ENCODE measurements at regions not wholly inside any gene's neighbourhood (a gene's known extent, or its start where the extent isn't known, plus 50 kb on each side); places are given as distances from the start of the nearest gene placed in this dataset.
"Not testable (repeated sequence)": the region's sequence is repeated elsewhere in the genome, so short reads cannot be mapped to it uniquely, and the experiment has no call there.

GRCh38 chrX:56429581-56429980, 133.8 kb upstream of the UBQLN2 start:
- H3K4me1 ChIP-seq (ENCODE audit: insufficient read depth, poor library complexity, severe bottlenecking): no peaks in the 10 kb centered on the region
- DNase-seq (ENCODE audit: low spot score): no peak
- H3K9me3 ChIP-seq (ENCODE audit: severe bottlenecking): no peaks in the 10 kb centered on the region
- no peak overlapping the region for H3K27ac ChIP-seq (ENCODE audit: poor library complexity, severe bottlenecking)
- TF ChIP-seq, protein P1, sequence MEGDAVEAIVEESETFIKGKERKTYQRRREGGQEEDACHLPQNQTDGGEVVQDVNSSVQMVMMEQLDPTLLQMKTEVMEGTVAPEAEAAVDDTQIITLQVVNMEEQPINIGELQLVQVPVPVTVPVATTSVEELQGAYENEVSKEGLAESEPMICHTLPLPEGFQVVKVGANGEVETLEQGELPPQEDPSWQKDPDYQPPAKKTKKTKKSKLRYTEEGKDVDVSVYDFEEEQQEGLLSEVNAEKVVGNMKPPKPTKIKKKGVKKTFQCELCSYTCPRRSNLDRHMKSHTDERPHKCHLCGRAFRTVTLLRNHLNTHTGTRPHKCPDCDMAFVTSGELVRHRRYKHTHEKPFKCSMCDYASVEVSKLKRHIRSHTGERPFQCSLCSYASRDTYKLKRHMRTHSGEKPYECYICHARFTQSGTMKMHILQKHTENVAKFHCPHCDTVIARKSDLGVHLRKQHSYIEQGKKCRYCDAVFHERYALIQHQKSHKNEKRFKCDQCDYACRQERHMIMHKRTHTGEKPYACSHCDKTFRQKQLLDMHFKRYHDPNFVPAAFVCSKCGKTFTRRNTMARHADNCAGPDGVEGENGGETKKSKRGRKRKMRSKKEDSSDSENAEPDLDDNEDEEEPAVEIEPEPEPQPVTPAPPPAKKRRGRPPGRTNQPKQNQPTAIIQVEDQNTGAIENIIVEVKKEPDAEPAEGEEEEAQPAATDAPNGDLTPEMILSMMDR (IDR thresholded peaks at IDR 0.05; ENCODE audit: poor library complexity, severe bottlenecking): no peak
- H3K36me3 ChIP-seq (ENCODE audit: low read depth): no peaks in the 10 kb centered on the region
- H3K4me3 ChIP-seq (ENCODE audit: severe bottlenecking): no peak overlapping the region
- ATAC-seq (ENCODE audit: low read depth): no peak
- H3K27me3 ChIP-seq (ENCODE audit: insufficient read depth, poor library complexity, severe bottlenecking): no peaks in the 10 kb centered on the region

GRCh38 chrX:56451981-56452380, 111.4 kb upstream of the UBQLN2 start:
- not testable (repeated sequence) for H3K9me3 ChIP-seq (ENCODE audit: severe bottlenecking); H3K27ac ChIP-seq (ENCODE audit: poor library complexity, severe bottlenecking); ATAC-seq (ENCODE audit: low read depth); H3K4me1 ChIP-seq (ENCODE audit: insufficient read depth, poor library complexity, severe bottlenecking); H3K36me3 ChIP-seq (ENCODE audit: low read depth); H3K27me3 ChIP-seq (ENCODE audit: insufficient read depth, poor library complexity, severe bottlenecking); DNase-seq (ENCODE audit: low spot score); H3K4me3 ChIP-seq (ENCODE audit: severe bottlenecking)

GRCh38 chrX:56462389-56462788, 101.0 kb upstream of the UBQLN2 start:
- Histone ChIP-seq H3K4me1 (ENCODE audit: insufficient read depth, poor library complexity, severe bottlenecking) (no peaks in the 10 kb centered on the region), H3K27ac (ENCODE audit: poor library complexity, severe bottlenecking) (no peak overlapping the region), H3K9me3 (ENCODE audit: severe bottlenecking) (no peaks in the 10 kb centered on the region), H3K4me3 (ENCODE audit: severe bottlenecking) (no peak overlapping the region), H3K27me3 (ENCODE audit: insufficient read depth, poor library complexity, severe bottlenecking) (no peaks in the 10 kb centered on the region), H3K36me3 (ENCODE audit: low read depth) (no peaks in the 10 kb centered on the region)
- DNase-seq (ENCODE audit: low spot score): no peak
- TF ChIP-seq, protein P1 (IDR thresholded peaks at IDR 0.05; ENCODE audit: poor library complexity, severe bottlenecking): no peak
- ATAC-seq (ENCODE audit: low read depth): no peak

DNA sequence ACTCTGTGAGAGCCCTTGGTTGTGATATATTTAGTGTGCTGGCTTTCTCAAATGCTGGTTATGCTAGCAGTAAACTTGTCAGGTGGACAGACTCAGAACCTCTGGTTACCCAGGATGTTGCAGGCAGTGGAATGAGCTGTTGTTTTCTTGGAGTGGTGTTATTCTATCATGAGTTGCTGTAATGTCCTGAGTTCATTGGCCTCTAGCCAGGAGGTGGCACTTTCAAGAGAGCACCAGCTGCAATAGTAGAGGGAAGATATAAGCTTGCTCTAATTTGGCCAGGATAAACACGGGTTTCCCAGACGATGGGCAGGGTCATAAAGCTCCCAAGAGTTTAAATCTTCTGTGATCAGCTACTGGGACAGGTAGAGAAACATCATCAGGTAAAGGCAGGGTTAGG, 95.0 kb upstream of the UBQLN2 start:
- H3K27me3 ChIP-seq (ENCODE audit: insufficient read depth, poor library complexity, severe bottlenecking): no peaks in the 10 kb centered on the region
- ATAC-seq (ENCODE audit: low read depth) (no peak), DNase-seq (ENCODE audit: low spot score) (no peak)
- TF ChIP-seq, protein P1 (IDR thresholded peaks at IDR 0.05; ENCODE audit: poor library complexity, severe bottlenecking): no peak
- H3K9me3 ChIP-seq (ENCODE audit: severe bottlenecking): no peaks in the 10 kb centered on the region
- H3K36me3 ChIP-seq (ENCODE audit: low read depth): no peaks in the 10 kb centered on the region
- H3K4me3 ChIP-seq (ENCODE audit: severe bottlenecking): no peak overlapping the region
- H3K27ac ChIP-seq (ENCODE audit: poor library complexity, severe bottlenecking): no peak overlapping the region
- no peaks in the 10 kb centered on the region for H3K4me1 ChIP-seq (ENCODE audit: insufficient read depth, poor library complexity, severe bottlenecking)

DNA sequence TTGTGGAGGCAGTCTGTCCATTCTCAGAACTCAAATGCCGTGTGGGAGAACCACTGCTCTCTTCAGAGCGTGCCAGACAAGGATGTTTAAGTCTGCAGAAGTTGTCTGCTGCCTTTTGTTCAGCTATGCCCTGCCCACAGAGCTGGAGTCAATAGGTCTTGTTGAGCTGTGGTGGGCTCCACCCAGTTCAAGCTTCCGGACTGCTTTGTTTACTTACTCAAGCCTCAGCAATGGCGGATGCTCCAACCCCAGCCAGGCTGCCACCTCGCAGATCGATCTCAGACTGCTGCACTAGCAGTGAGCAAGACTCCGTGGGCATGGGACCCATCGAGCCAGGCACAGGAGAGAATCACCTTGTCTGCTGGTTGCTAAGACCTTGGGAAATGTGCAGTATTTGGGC, 68.5 kb upstream of the UBQLN2 start:
- H3K4me3 ChIP-seq (ENCODE audit: severe bottlenecking); H3K4me1 ChIP-seq (ENCODE audit: insufficient read depth, poor library complexity, severe bottlenecking); H3K9me3 ChIP-seq (ENCODE audit: severe bottlenecking); H3K36me3 ChIP-seq (ENCODE audit: low read depth); H3K27ac ChIP-seq (ENCODE audit: poor library complexity, severe bottlenecking); DNase-seq (ENCODE audit: low spot score); H3K27me3 ChIP-seq (ENCODE audit: insufficient read depth, poor library complexity, severe bottlenecking); ATAC-seq (ENCODE audit: low read depth): not testable (repeated sequence)

- no peak overlapping the region for H3K27ac ChIP-seq (ENCODE audit: poor library complexity, severe bottlenecking)
- no peak for DNase-seq (ENCODE audit: low spot score)
- H3K4me3 ChIP-seq (ENCODE audit: severe bottlenecking): no peak overlapping the region
- TF ChIP-seq, protein P1 (IDR thresholded peaks at IDR 0.05; ENCODE audit: poor library complexity, severe bottlenecking): no peak
- H3K27me3 ChIP-seq (ENCODE audit: insufficient read depth, poor library complexity, severe bottlenecking): no peaks in the 10 kb centered on the region
- peaks cover 9% of the 10 kb centered on the region for H3K4me1 ChIP-seq (ENCODE audit: insufficient read depth, poor library complexity, severe bottlenecking)
- no peaks in the 10 kb centered on the region for H3K9me3 ChIP-seq (ENCODE audit: severe bottlenecking)
- peak; percentile 56; the same call in 2 of the 3 replicates for ATAC-seq (ENCODE audit: low read depth)
- H3K36me3 ChIP-seq (ENCODE audit: low read depth): no peaks in the 10 kb centered on the region
Observed at GRCh38 chrX:56498756-56499155, 64.7 kb upstream of the UBQLN2 start.
